ENCODE measurements at regions not wholly inside any gene's neighbourhood (a gene's known extent, or its start where the extent isn't known, plus 50 kb on each side); places are given as distances from the start of the nearest gene placed in this dataset.

- TF ChIP-seq RAD21 (conservative IDR thresholded peaks at IDR 0.05), result no peak
- no peak for TF ChIP-seq POLR2AphosphoS5 (IDR thresholded peaks at IDR 0.05)
- no peak for TF ChIP-seq REST (IDR thresholded peaks at IDR 0.05; ENCODE audit: borderline replicate concordance)
- no peak for TF ChIP-seq EZH2 (IDR thresholded peaks at IDR 0.05; ENCODE audit: borderline replicate concordance, insufficient read depth, low read length, poor library complexity, severe bottlenecking)
- TF ChIP-seq SMC3 (conservative IDR thresholded peaks at IDR 0.05; ENCODE audit: poor library complexity), result no peak
- TF ChIP-seq EP300 (conservative IDR thresholded peaks at IDR 0.05; ENCODE audit: poor library complexity, severe bottlenecking), result no peak
- no peak for TF ChIP-seq MXI1 (conservative IDR thresholded peaks at IDR 0.05; ENCODE audit: poor library complexity, severe bottlenecking)
- TF ChIP-seq CTCF (IDR thresholded peaks at IDR 0.05; ENCODE audit: poor library complexity, severe bottlenecking), result no peak
- Histone ChIP-seq H3K27ac (ENCODE audit: low read length) (no peak overlapping the region), H3K36me3 (ENCODE audit: insufficient read depth, low read length) (no peaks in the 10 kb centered on the region), H3K4me3 (ENCODE audit: low read length) (no peak overlapping the region), H3K27me3 (ENCODE audit: insufficient read depth, low read depth, low read length) (no peaks in the 10 kb centered on the region), H3K9ac (ENCODE audit: low read length) (no peak overlapping the region), H3K9me2 (ENCODE audit: insufficient read depth, low read length) (no peaks in the 10 kb centered on the region), H3K9me3 (ENCODE audit: low read length) (no peaks in the 10 kb centered on the region), H3K79me2 (replicated peaks; ENCODE audit: insufficient read depth, low read length) (no peaks in the 10 kb centered on the region), H3F3A (ENCODE audit: insufficient read depth, low read length, poor library complexity, severe bottlenecking) (no peaks in the 10 kb centered on the region), H2AFZ (ENCODE audit: low read depth, low read length) (no peak overlapping the region), H3K4me2 (ENCODE audit: low read length) (no peak overlapping the region), H4K20me1 (ENCODE audit: insufficient read depth) (no peaks in the 10 kb centered on the region)
Measured at GRCh38 chr13:79062291-79062690, 343.8 kb downstream of the RBM26 start.

GRCh38 chr13:79060216-79060615, 345.8 kb downstream of the RBM26 start:
- H3K9me3 ChIP-seq (ENCODE audit: low read length), result no peaks in the 10 kb centered on the region
- no peak overlapping the region for H3K9ac ChIP-seq (ENCODE audit: low read length)
- H3K9me2 ChIP-seq (ENCODE audit: insufficient read depth, low read length), result no peaks in the 10 kb centered on the region
- no peak overlapping the region for H3K4me2 ChIP-seq (ENCODE audit: low read length)
- H3F3A ChIP-seq (ENCODE audit: insufficient read depth, low read length, poor library complexity, severe bottlenecking), result no peaks in the 10 kb centered on the region
- H4K20me1 ChIP-seq (ENCODE audit: insufficient read depth), result no peaks in the 10 kb centered on the region
- no peak overlapping the region for H3K27ac ChIP-seq (ENCODE audit: low read length)
- no peak overlapping the region for H3K4me3 ChIP-seq (ENCODE audit: low read length)
- H3K36me3 ChIP-seq (ENCODE audit: insufficient read depth, low read length), result no peaks in the 10 kb centered on the region
- no peak overlapping the region for H2AFZ ChIP-seq (ENCODE audit: low read depth, low read length)
- no peaks in the 10 kb centered on the region for H3K27me3 ChIP-seq (ENCODE audit: insufficient read depth, low read depth, low read length)
- H3K79me2 ChIP-seq (replicated peaks; ENCODE audit: insufficient read depth, low read length), result no peaks in the 10 kb centered on the region
- no peak for TF ChIP-seq SMC3 (conservative IDR thresholded peaks at IDR 0.05; ENCODE audit: poor library complexity)
- no peak for TF ChIP-seq REST (IDR thresholded peaks at IDR 0.05; ENCODE audit: borderline replicate concordance)
- no peak for TF ChIP-seq TAF1 (IDR thresholded peaks at IDR 0.05; ENCODE audit: low read depth)
- TF ChIP-seq MXI1 (conservative IDR thresholded peaks at IDR 0.05; ENCODE audit: poor library complexity, severe bottlenecking), result no peak
- no peak for TF ChIP-seq EP300 (conservative IDR thresholded peaks at IDR 0.05; ENCODE audit: poor library complexity, severe bottlenecking)
